Testis (tissue), 2 donors: ENCODE measurements at regions not wholly inside any gene's neighbourhood (a gene's known extent, or its start where the extent isn't known, plus 50 kb on each side); places are given as distances from the start of the nearest gene placed in this dataset.

Experiments
- CTCF ChIP-seq, 3 experiments: fragments of 450-650 bp in 2 of 3; fragments of 200-600 bp in 1 of 3; sonication (generic) in 1 of 3; IDR thresholded peaks; one replicate each; pipeline ENCODE4 v1.5.1; 2016 to 2019; ENCODE audit warnings: antibody characterized with exemption in 3 of 3, mild to moderate bottlenecking in 2 of 3, moderate library complexity in 1 of 3
- POLR2A ChIP-seq: fragments of 450-650 bp; IDR thresholded peaks from one replicate; pipeline ENCODE4 v1.6.1; 2017; ENCODE audit warnings: antibody characterized with exemption, mild to moderate bottlenecking, moderate library complexity

GRCh38 chrY:15364996-15365395 lies 840.7 kb downstream of the NLGN4Y start:
- TF ChIP-seq POLR2A (no peak), CTCF (IDR thresholded peaks at IDR 0.05) (no peak)
